HFFc6 (cell line): ENCODE measurements at regions not wholly inside any gene's neighbourhood (a gene's known extent, or its start where the extent isn't known, plus 50 kb on each side); places are given as distances from the start of the nearest gene placed in this dataset.

ENCODE experiments used
- DNase-seq: peaks from one replicate; pipeline ENCODE4 v3.0.0-alpha.2; 2018
- H3K27ac Mint-ChIP-seq: 2 replicates; pipeline ENCODE4 v1.8.0; 2020; ENCODE audit warnings: mild to moderate bottlenecking, mixed read lengths
- H3K27me3 Mint-ChIP-seq: 2 replicates; pipeline ENCODE4 v1.8.0; 2021; ENCODE audit warnings: mild to moderate bottlenecking, moderate library complexity, mixed read lengths; ENCODE audit not compliant: insufficient read depth
- H3K36me3 Mint-ChIP-seq: 2 replicates; pipeline ENCODE4 v1.8.0; 2021; ENCODE audit warnings: low read depth, mixed read lengths
- H3K4me1 Mint-ChIP-seq: 2 replicates; pipeline ENCODE4 v1.8.0; 2020; ENCODE audit warnings: low read depth, mixed read lengths
- H3K4me3 Mint-ChIP-seq: 2 replicates; pipeline ENCODE4 v1.8.0; 2020; ENCODE audit warnings: mild to moderate bottlenecking, moderate library complexity, mixed read lengths
- H3K9me3 Mint-ChIP-seq: 2 replicates; pipeline ENCODE4 v1.8.0; 2020; ENCODE audit warnings: mild to moderate bottlenecking, mixed read lengths
- TF ChIP-seq, protein P1 (sequence below): fragments of 200-600 bp; sonication (generic); IDR thresholded peaks from 2 replicates; pipeline ENCODE4 v1.5.0; 2021; ENCODE audit warnings: antibody characterized with exemption, mild to moderate bottlenecking

GRCh38 chr4:141810038-141810711 lies 173.8 kb downstream of the IL15 start:
- Mint-ChIP-seq H3K27ac (no peak overlapping the region), H3K4me3 (no peak overlapping the region), H3K27me3 (no peaks in the 10 kb centered on the region), H3K4me1 (peaks cover 63% of the 10 kb centered on the region), H3K9me3 (no peaks in the 10 kb centered on the region), H3K36me3 (no peaks in the 10 kb centered on the region)
- DNase-seq, result no peak
- TF ChIP-seq, protein P1, sequence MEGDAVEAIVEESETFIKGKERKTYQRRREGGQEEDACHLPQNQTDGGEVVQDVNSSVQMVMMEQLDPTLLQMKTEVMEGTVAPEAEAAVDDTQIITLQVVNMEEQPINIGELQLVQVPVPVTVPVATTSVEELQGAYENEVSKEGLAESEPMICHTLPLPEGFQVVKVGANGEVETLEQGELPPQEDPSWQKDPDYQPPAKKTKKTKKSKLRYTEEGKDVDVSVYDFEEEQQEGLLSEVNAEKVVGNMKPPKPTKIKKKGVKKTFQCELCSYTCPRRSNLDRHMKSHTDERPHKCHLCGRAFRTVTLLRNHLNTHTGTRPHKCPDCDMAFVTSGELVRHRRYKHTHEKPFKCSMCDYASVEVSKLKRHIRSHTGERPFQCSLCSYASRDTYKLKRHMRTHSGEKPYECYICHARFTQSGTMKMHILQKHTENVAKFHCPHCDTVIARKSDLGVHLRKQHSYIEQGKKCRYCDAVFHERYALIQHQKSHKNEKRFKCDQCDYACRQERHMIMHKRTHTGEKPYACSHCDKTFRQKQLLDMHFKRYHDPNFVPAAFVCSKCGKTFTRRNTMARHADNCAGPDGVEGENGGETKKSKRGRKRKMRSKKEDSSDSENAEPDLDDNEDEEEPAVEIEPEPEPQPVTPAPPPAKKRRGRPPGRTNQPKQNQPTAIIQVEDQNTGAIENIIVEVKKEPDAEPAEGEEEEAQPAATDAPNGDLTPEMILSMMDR, result no peak

DNA sequence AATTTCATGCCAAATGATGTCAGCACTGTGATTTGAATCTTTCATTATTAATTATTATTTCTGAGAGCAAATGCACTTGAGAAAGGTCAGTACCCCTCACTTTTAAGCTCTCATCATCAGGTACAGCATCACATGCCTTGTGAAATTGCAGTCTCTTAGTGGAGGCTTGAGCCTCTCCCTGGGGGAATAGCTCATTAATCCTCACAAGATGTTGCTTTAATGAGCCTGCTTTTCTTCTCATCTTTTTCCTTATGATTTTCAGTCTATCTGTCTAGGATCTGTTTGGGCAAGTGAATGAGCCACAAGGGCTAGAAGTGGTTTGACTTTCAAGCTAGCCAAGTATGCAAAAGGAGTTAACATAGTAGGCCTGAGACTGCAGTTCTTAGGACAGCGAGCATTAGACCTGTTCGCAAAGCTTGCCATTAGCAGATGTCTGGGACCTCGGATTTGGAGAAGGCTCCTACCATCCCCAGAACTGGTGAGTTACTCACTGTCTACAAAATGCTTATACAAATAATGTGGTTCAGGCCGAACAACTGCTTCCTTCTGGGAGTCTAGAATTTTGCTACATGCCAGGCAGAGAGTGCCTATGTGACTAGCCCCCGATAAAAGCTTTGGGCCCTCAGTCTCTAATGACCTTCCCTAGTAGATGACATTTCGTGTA lies 174.5 kb downstream of the IL15 start:
- Mint-ChIP-seq H3K36me3 (no peaks in the 10 kb centered on the region), H3K9me3 (no peaks in the 10 kb centered on the region), H3K27me3 (no peaks in the 10 kb centered on the region), H3K4me1 (peaks cover 63% of the 10 kb centered on the region), H3K4me3 (no peak overlapping the region), H3K27ac (peak overlapping the region; percentile 47; the same call in 1 of the 2 replicates)
- DNase-seq, result no peak
- TF ChIP-seq, protein P1, result no peak

DNA sequence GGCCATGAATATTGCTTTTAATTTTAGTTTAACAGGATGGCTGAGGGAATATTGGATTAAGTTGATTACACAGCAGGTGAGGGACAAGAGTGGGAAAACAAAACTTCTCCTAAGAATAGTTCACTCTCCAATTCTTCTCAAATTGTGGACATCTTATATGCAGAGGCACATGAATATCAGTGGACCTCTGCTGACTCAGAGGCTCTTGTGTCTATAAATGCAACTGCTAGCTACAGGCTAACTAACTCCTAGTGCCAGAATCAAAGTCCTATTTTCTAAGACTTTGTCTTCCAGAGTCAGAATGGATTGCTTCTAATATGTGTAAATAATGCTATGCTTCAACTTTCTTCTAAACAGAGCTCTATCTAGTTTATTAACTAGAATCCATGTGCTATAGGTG lies 175.8 kb downstream of the IL15 start:
- H3K9me3 Mint-ChIP-seq, result peaks cover 7% of the 10 kb centered on the region; the same call in 1 of the 2 replicates
- DNase-seq, result no peak
- H3K27me3 Mint-ChIP-seq, result no peaks in the 10 kb centered on the region; the same call in 1 of the 2 replicates
- H3K36me3 Mint-ChIP-seq, result peaks cover 5% of the 10 kb centered on the region; the same call in 1 of the 2 replicates
- H3K4me3 Mint-ChIP-seq, result no peak overlapping the region
- TF ChIP-seq, protein P1, result no peak
- H3K4me1 Mint-ChIP-seq, result peaks cover 51% of the 10 kb centered on the region
- H3K27ac Mint-ChIP-seq, result no peak overlapping the region

- no peak for DNase-seq
- peaks cover 6% of the 10 kb centered on the region; the same call in 1 of the 2 replicates for H3K36me3 Mint-ChIP-seq
- no peak overlapping the region for H3K27ac Mint-ChIP-seq
- TF ChIP-seq, protein P1, result no peak
- H3K9me3 Mint-ChIP-seq, result peaks cover 8% of the 10 kb centered on the region; the same call in 1 of the 2 replicates
- H3K4me3 Mint-ChIP-seq, result no peak overlapping the region
- no peaks in the 10 kb centered on the region; the same call in 1 of the 2 replicates for H3K27me3 Mint-ChIP-seq
- H3K4me1 Mint-ChIP-seq, result peaks cover 34% of the 10 kb centered on the region
These were observed 178.1 kb downstream of the IL15 start for GRCh38 chr4:141814499-141814898.

DNA sequence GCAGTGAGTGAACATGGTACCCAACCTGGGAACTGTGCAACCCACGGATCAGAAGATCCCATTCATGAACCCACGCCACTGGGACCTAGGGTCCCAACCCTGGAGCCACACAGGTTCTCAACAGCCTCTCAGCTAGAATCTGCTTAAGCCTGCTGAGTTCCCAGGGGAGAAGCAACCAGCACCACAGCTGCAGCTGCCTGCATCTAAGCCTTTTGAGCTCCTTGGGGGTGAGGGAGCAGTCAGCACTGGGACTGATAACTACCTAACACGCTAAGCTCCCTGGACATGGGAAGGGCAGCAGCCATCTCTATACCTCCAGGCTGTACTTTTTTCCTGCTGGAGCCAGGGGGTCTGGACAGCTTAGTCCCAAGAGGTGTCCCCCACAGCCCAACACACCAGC lies 179.3 kb downstream of the IL15 start:
- no peak for DNase-seq
- H3K9me3 Mint-ChIP-seq, result peaks cover 8% of the 10 kb centered on the region; the same call in 1 of the 2 replicates
- peaks cover 6% of the 10 kb centered on the region; the same call in 1 of the 2 replicates for H3K36me3 Mint-ChIP-seq
- TF ChIP-seq, protein P1, result no peak
- H3K4me1 Mint-ChIP-seq, result peaks cover 23% of the 10 kb centered on the region
- no peak overlapping the region for H3K27ac Mint-ChIP-seq
- no peaks in the 10 kb centered on the region; the same call in 1 of the 2 replicates for H3K27me3 Mint-ChIP-seq
- H3K4me3 Mint-ChIP-seq, result no peak overlapping the region
